ENCODE measurements at regions not wholly inside any gene's neighbourhood (a gene's known extent, or its start where the extent isn't known, plus 50 kb on each side); places are given as distances from the start of the nearest gene placed in this dataset.

DNA sequence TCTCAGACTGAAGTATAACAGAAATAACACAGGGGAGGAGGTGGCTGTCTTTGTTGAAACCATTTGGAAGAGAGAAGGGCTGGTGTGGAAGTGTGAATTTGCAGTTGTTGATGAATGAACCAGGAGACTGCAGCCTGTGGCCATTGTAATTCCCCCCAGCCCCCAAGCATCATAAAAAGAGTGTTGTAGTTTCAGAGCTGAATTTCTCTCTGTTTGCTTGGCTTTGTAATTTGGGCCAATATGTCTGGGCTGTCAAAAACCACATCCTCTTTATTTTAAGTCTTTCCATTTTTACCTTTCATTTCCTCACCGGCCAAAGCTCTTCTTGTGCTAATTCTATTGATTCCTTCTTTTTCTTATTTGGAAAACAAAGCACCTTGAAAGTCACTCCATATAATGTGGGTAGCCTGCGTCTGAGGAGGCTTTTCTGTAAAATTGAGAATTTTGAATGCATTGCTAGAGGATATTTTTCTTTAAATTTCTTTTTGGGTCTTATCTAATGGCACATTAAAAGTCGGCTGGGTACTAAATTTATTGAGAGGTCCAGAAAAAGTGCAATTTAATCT, 383.3 kb downstream of the OSTF1 start:
- WGBS (ENCODE audit: insufficient coverage, low coverage, low lambda C conversion rate, missing lambda C conversion rate), result 29% methylated on average over 3 of the region's 3 CpGs
- DNase-seq, result no peak
- no peak for ATAC-seq

GRCh38 chr9:75482566-75482965, 394.3 kb downstream of the OSTF1 start:
- no peak for ATAC-seq
- Histone ChIP-seq H3K4me3 (no peak overlapping the region), H3K27ac (no peak overlapping the region), H3K27me3 (no peaks in the 10 kb centered on the region), H3K36me3 (no peaks in the 10 kb centered on the region), H3K9me3 (no peaks in the 10 kb centered on the region), H3K4me1 (no peaks in the 10 kb centered on the region)
- no peak for TF ChIP-seq POLR2A (IDR thresholded peaks at IDR 0.05)
- TF ChIP-seq, protein P1, sequence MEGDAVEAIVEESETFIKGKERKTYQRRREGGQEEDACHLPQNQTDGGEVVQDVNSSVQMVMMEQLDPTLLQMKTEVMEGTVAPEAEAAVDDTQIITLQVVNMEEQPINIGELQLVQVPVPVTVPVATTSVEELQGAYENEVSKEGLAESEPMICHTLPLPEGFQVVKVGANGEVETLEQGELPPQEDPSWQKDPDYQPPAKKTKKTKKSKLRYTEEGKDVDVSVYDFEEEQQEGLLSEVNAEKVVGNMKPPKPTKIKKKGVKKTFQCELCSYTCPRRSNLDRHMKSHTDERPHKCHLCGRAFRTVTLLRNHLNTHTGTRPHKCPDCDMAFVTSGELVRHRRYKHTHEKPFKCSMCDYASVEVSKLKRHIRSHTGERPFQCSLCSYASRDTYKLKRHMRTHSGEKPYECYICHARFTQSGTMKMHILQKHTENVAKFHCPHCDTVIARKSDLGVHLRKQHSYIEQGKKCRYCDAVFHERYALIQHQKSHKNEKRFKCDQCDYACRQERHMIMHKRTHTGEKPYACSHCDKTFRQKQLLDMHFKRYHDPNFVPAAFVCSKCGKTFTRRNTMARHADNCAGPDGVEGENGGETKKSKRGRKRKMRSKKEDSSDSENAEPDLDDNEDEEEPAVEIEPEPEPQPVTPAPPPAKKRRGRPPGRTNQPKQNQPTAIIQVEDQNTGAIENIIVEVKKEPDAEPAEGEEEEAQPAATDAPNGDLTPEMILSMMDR (IDR thresholded peaks at IDR 0.05), result no peak
- DNase-seq, result no peak
- intact Hi-C loops (cut with DNase I), result no loop called here
- 36% methylated on average over 2 of the region's 2 CpGs for WGBS (ENCODE audit: insufficient coverage, low coverage, low lambda C conversion rate, missing lambda C conversion rate)

More for the DNA sequence above, 383.3 kb downstream of the OSTF1 start:
- no peak overlapping the region for H3K27ac ChIP-seq
- intact Hi-C loops (cut with DNase I), result no loop called here
- H3K4me3 ChIP-seq, result no peak overlapping the region
- H3K4me1 ChIP-seq, result no peaks in the 10 kb centered on the region
- TF ChIP-seq, protein P1 (IDR thresholded peaks at IDR 0.05), result no peak
- no peak for TF ChIP-seq POLR2A (IDR thresholded peaks at IDR 0.05)
- no peaks in the 10 kb centered on the region for H3K36me3 ChIP-seq
- no peaks in the 10 kb centered on the region for H3K27me3 ChIP-seq
- no peaks in the 10 kb centered on the region for H3K9me3 ChIP-seq

DNA sequence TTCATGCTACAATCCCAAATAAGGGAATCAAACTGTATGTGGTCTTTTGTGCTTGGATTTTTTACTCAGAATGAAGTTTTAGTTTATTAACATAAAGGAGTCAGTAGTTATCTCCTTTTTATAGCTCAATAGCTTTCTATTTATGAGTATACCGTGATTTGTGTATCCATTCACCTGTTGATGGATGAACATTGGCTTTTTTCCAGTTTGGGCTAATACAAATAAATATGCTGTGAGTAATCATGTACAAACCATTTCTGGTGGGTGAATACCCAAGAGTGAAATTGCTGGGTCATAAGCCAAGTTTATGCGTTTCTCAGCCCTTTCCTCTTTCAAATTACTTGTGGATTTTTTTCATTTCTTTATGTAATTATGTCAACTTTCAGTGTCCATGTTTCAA, 395.3 kb downstream of the OSTF1 start:
- Histone ChIP-seq H3K27ac (no peak overlapping the region), H3K27me3 (no peaks in the 10 kb centered on the region), H3K9me3 (no peaks in the 10 kb centered on the region), H3K4me3 (no peak overlapping the region), H3K4me1 (no peaks in the 10 kb centered on the region), H3K36me3 (no peaks in the 10 kb centered on the region)
- WGBS (ENCODE audit: insufficient coverage, low coverage, low lambda C conversion rate, missing lambda C conversion rate), result 54% methylated on average over 2 of the region's 2 CpGs
- intact Hi-C loops (cut with DNase I), result no loop called here
- TF ChIP-seq, protein P1 (IDR thresholded peaks at IDR 0.05), result no peak
- no peak for TF ChIP-seq POLR2A (IDR thresholded peaks at IDR 0.05)
- no peak for ATAC-seq
- DNase-seq, result no peak

- Histone ChIP-seq H3K27ac (no peak overlapping the region), H3K4me3 (no peak overlapping the region), H3K36me3 (no peaks in the 10 kb centered on the region), H3K4me1 (no peaks in the 10 kb centered on the region), H3K27me3 (no peaks in the 10 kb centered on the region), H3K9me3 (no peaks in the 10 kb centered on the region)
- WGBS (ENCODE audit: insufficient coverage, low coverage, low lambda C conversion rate, missing lambda C conversion rate), result 45% methylated on average over 4 of the region's 5 CpGs
- DNase-seq, result no peak
- intact Hi-C loops (cut with DNase I), result no loop called here
- ATAC-seq, result no peak
- TF ChIP-seq, protein P1 (IDR thresholded peaks at IDR 0.05), result no peak
- no peak for TF ChIP-seq POLR2A (IDR thresholded peaks at IDR 0.05)
Observed at GRCh38 chr9:75487856-75488718, 399.8 kb downstream of the OSTF1 start.
